ENCODE measurements at regions not wholly inside any gene's neighbourhood (a gene's known extent, or its start where the extent isn't known, plus 50 kb on each side); places are given as distances from the start of the nearest gene placed in this dataset.

- Mint-ChIP-seq H3K36me3 (ENCODE audit: low read depth) (peaks cover 3% of the 10 kb centered on the region; the same call in 1 of the 2 replicates), H3K9me3 (peaks cover 40% of the 10 kb centered on the region), H3K4me1 (ENCODE audit: low read depth) (no peaks in the 10 kb centered on the region), H3K27ac (no peak overlapping the region), H3K4me3 (no peak overlapping the region), H3K27me3 (ENCODE audit: insufficient read depth) (peaks cover 9% of the 10 kb centered on the region; the same call in 1 of the 2 replicates)
- no peak for DNase-seq
- TF ChIP-seq CTCF (IDR thresholded peaks at IDR 0.05): no peak
Observed at GRCh38 chr2:239685965-239686364, 285.1 kb upstream of the HDAC4 start.

- Mint-ChIP-seq H3K4me3 (no peak overlapping the region), H3K9me3 (peaks cover 40% of the 10 kb centered on the region), H3K36me3 (ENCODE audit: low read depth) (peaks cover 3% of the 10 kb centered on the region; the same call in 1 of the 2 replicates), H3K4me1 (ENCODE audit: low read depth) (no peaks in the 10 kb centered on the region), H3K27me3 (ENCODE audit: insufficient read depth) (peaks cover 9% of the 10 kb centered on the region; the same call in 1 of the 2 replicates), H3K27ac (no peak overlapping the region)
- no peak for TF ChIP-seq CTCF (IDR thresholded peaks at IDR 0.05)
- DNase-seq: no peak
Observed at GRCh38 chr2:239685556-239685955, 284.7 kb upstream of the HDAC4 start.

GRCh38 chr2:239684996-239685395 is 284.2 kb upstream of the HDAC4 start:
- Mint-ChIP-seq H3K9me3 (peaks cover 44% of the 10 kb centered on the region), H3K36me3 (ENCODE audit: low read depth) (peaks cover 3% of the 10 kb centered on the region; the same call in 1 of the 2 replicates), H3K4me3 (no peak overlapping the region), H3K27ac (no peak overlapping the region), H3K4me1 (ENCODE audit: low read depth) (no peaks in the 10 kb centered on the region), H3K27me3 (ENCODE audit: insufficient read depth) (peaks cover 9% of the 10 kb centered on the region; the same call in 1 of the 2 replicates)
- TF ChIP-seq CTCF (IDR thresholded peaks at IDR 0.05): no peak
- no peak for DNase-seq

GRCh38 chr2:239684271-239684810 is 283.5 kb upstream of the HDAC4 start:
- peaks cover 3% of the 10 kb centered on the region; the same call in 1 of the 2 replicates for H3K36me3 Mint-ChIP-seq (ENCODE audit: low read depth)
- no peak overlapping the region for H3K4me3 Mint-ChIP-seq
- no peak for TF ChIP-seq CTCF (IDR thresholded peaks at IDR 0.05)
- peaks cover 9% of the 10 kb centered on the region; the same call in 1 of the 2 replicates for H3K27me3 Mint-ChIP-seq (ENCODE audit: insufficient read depth)
- no peak overlapping the region for H3K27ac Mint-ChIP-seq
- H3K4me1 Mint-ChIP-seq (ENCODE audit: low read depth): no peaks in the 10 kb centered on the region
- DNase-seq: no peak
- peaks cover 50% of the 10 kb centered on the region for H3K9me3 Mint-ChIP-seq

- H3K27me3 Mint-ChIP-seq (ENCODE audit: insufficient read depth): peaks cover 12% of the 10 kb centered on the region; the same call in 1 of the 2 replicates
- no peak for DNase-seq
- peaks cover 8% of the 10 kb centered on the region for H3K36me3 Mint-ChIP-seq (ENCODE audit: low read depth)
- H3K4me3 Mint-ChIP-seq: no peak overlapping the region
- peaks cover 52% of the 10 kb centered on the region for H3K9me3 Mint-ChIP-seq
- no peak overlapping the region for H3K27ac Mint-ChIP-seq
- no peaks in the 10 kb centered on the region for H3K4me1 Mint-ChIP-seq (ENCODE audit: low read depth)
- no peak for TF ChIP-seq CTCF (IDR thresholded peaks at IDR 0.05)
Observed at GRCh38 chr2:239682518-239682917, 281.7 kb upstream of the HDAC4 start.

All from HFFc6 (cell line).